H1 (cell line): ENCODE measurements at regions not wholly inside any gene's neighbourhood (a gene's known extent, or its start where the extent isn't known, plus 50 kb on each side); places are given as distances from the start of the nearest gene placed in this dataset.

ENCODE experiments used
- CTCF ChIA-PET: fragments of 300-600 bp; sonication (Branson Sonifier 250); formaldehyde crosslinking; loops from one replicate; lab custom pipeline; 2021; ENCODE audit not compliant: partially characterized antibody; lab: Charles Lee
- POLR2A ChIA-PET: fragments of 300-600 bp; sonication (Branson Sonifier 250); formaldehyde crosslinking; loops from one replicate; lab custom pipeline; 2021; ENCODE audit warnings: inconsistent platforms; ENCODE audit not compliant: partially characterized antibody; lab: Charles Lee
- DNase-seq, 2 experiments: peaks; one replicate each; pipeline versions ENCODE4 v3.0.0 to v3.0.0-alpha.2; 2010 to 2022; ENCODE audit warnings: low spot score in 2 of 2, low read depth in 1 of 2, mixed read lengths in 1 of 2
- FAIRE-seq: peaks from 2 replicates; lab custom pipeline; 2011; peaks lifted over from hg19 to GRCh38; lab: Jason Lieb, UNC
- H2AFZ ChIP-seq: 2 replicates; pipeline ENCODE4 v1.8.1; 2012; ENCODE audit warnings: low read length, inconsistent platforms
- H2AK5ac ChIP-seq: 2 replicates; pipeline ENCODE4 v1.6.1; 2013; ENCODE audit warnings: low read depth, low read length
- H2BK120ac ChIP-seq: replicated peaks from 2 replicates; pipeline ENCODE3; 2013; ENCODE audit warnings: low read depth, low read length, inconsistent platforms
- H2BK12ac ChIP-seq: 2 replicates; pipeline ENCODE4 v1.6.1; 2013; ENCODE audit warnings: low read depth, low read length
- H2BK15ac ChIP-seq: 2 replicates; pipeline ENCODE4 v1.6.1; 2013; ENCODE audit warnings: low read length
- H2BK20ac ChIP-seq: 2 replicates; pipeline ENCODE4 v1.6.1; 2013; ENCODE audit warnings: low read length
- H2BK5ac ChIP-seq: 2 replicates; pipeline ENCODE4 v1.6.1; 2013; ENCODE audit warnings: low read depth, low read length
- H3K14ac ChIP-seq: 2 replicates; pipeline ENCODE4 v1.6.1; 2013; ENCODE audit warnings: inconsistent platforms; ENCODE audit not compliant: insufficient read length
- H3K18ac ChIP-seq: 2 replicates; pipeline ENCODE4 v1.6.1; 2013; ENCODE audit warnings: low read length; ENCODE audit errors: extremely low read depth
- H3K23ac ChIP-seq: 2 replicates; pipeline ENCODE4 v1.6.1; 2013; ENCODE audit warnings: inconsistent platforms; ENCODE audit not compliant: insufficient read length
- H3K23me2 ChIP-seq: 2 replicates; pipeline ENCODE4 v1.6.1; 2013; ENCODE audit warnings: low read depth, low read length
- H3K27ac ChIP-seq: 2 replicates; pipeline ENCODE4 v1.6.1; 2011; ENCODE audit warnings: low read depth, low read length, inconsistent platforms
- H3K27me3 ChIP-seq, 4 experiments: replicated peaks in 1 of 4; 1 replicate in 1 of 4; 2 replicates in 3 of 4; pipeline versions ENCODE4 v1.6.1 to v1.8.1; 2011 to 2013; ENCODE audit warnings: low read length in 3 of 4, mild to moderate bottlenecking in 3 of 4, inconsistent platforms in 2 of 4, mixed read lengths in 2 of 4, moderate library complexity in 1 of 4; ENCODE audit not compliant: control insufficient read depth in 3 of 4, insufficient read depth in 3 of 4; ENCODE audit errors: extremely low read depth in 1 of 4
- H3K36me3 ChIP-seq, 4 experiments: 2 replicates each; pipeline versions ENCODE4 v1.6.1 to v1.8.1; 2011 to 2013; ENCODE audit warnings: mild to moderate bottlenecking in 4 of 4, low read length in 3 of 4, moderate library complexity in 2 of 4, control low read depth in 1 of 4, inconsistent platforms in 1 of 4; ENCODE audit not compliant: insufficient read depth in 4 of 4, control insufficient read depth in 2 of 4
- H3K4ac ChIP-seq: replicated peaks from 2 replicates; pipeline ENCODE3; 2013; ENCODE audit warnings: low read length, low read depth, mixed read lengths, inconsistent platforms; ENCODE audit not compliant: insufficient read length
- H3K4me1 ChIP-seq, 4 experiments: replicated peaks in 1 of 4; 1 replicate in 1 of 4; 2 replicates in 3 of 4; pipeline versions ENCODE4 v1.6.1 to v1.8.1; 2011 to 2013; ENCODE audit warnings: low read length in 3 of 4, inconsistent platforms in 2 of 4, mixed read lengths in 1 of 4; ENCODE audit not compliant: insufficient read depth in 4 of 4, control insufficient read depth in 3 of 4
- H3K4me2 ChIP-seq, 2 experiments: 2 replicates each; pipeline versions ENCODE4 v1.6.1 to v1.8.1; 2011 to 2013; ENCODE audit warnings: low read depth in 2 of 2, low read length in 2 of 2, control low read depth in 1 of 2, inconsistent platforms in 1 of 2, mild to moderate bottlenecking in 1 of 2; ENCODE audit not compliant: insufficient read depth in 1 of 2
- H3K4me3 ChIP-seq, 4 experiments: fragments of 200-600, 300-600 bp in 1 of 4; sonication (generic), shearing (Covaris generic), sonication (Bioruptor Twin) in 1 of 4; 2 replicates each; pipeline versions ENCODE4 v1.5.1 to v1.8.1; 2011 to 2016; ENCODE audit warnings: low read length in 4 of 4, low read depth in 3 of 4, control low read depth in 2 of 4, inconsistent platforms in 2 of 4, mild to moderate bottlenecking in 2 of 4, mixed read lengths in 1 of 4, moderate library complexity in 1 of 4; ENCODE audit not compliant: insufficient read depth in 2 of 4; ENCODE audit errors: extremely low read depth in 1 of 4
- H3K56ac ChIP-seq: replicated peaks from 2 replicates; pipeline ENCODE3; 2013; ENCODE audit warnings: low read depth, mild to moderate bottlenecking, mixed read lengths, low read length, inconsistent platforms; ENCODE audit not compliant: insufficient read length
- H3K79me1 ChIP-seq: 2 replicates; pipeline ENCODE4 v1.6.1; 2013; ENCODE audit warnings: low read depth, low read length, control low read depth
- H3K79me2 ChIP-seq, 2 experiments: 2 replicates each; pipeline versions ENCODE4 v1.6.1 to v1.8.1; 2012 to 2013; ENCODE audit warnings: low read length in 2 of 2, mild to moderate bottlenecking in 2 of 2, inconsistent platforms in 1 of 2; ENCODE audit not compliant: insufficient read depth in 2 of 2, control insufficient read depth in 1 of 2
- H3K9ac ChIP-seq, 4 experiments: replicated peaks in 1 of 4; 1 replicate in 1 of 4; 2 replicates in 3 of 4; pipeline versions ENCODE4 v1.6.1 to v1.8.1; 2011 to 2013; ENCODE audit warnings: low read depth in 3 of 4, low read length in 3 of 4, control low read depth in 2 of 4, mild to moderate bottlenecking in 2 of 4, moderate library complexity in 2 of 4, inconsistent platforms in 1 of 4; ENCODE audit errors: extremely low read depth in 1 of 4
- H3K9me3 ChIP-seq, 2 experiments: 2 replicates each; pipeline versions ENCODE4 v1.6.1 to v1.8.1; 2012 to 2013; ENCODE audit warnings: mild to moderate bottlenecking in 2 of 2, moderate library complexity in 2 of 2, control low read depth in 1 of 2, inconsistent platforms in 1 of 2, low read depth in 1 of 2, low read length in 1 of 2, mixed read lengths in 1 of 2; ENCODE audit not compliant: insufficient read depth in 2 of 2
- H4K20me1 ChIP-seq, 2 experiments: replicated peaks in 1 of 2; 2 replicates each; pipeline versions ENCODE3 to v1.8.1; 2011 to 2013; ENCODE audit warnings: inconsistent platforms in 2 of 2, low read length in 2 of 2, mild to moderate bottlenecking in 1 of 2; ENCODE audit not compliant: insufficient read depth in 2 of 2, control insufficient read depth in 1 of 2
- H4K5ac ChIP-seq: 2 replicates; pipeline ENCODE4 v1.6.1; 2013; ENCODE audit warnings: low read length, low read depth, mixed read lengths, inconsistent platforms; ENCODE audit not compliant: insufficient read length
- H4K8ac ChIP-seq: 2 replicates; pipeline ENCODE4 v1.8.0; 2013; ENCODE audit warnings: mild to moderate bottlenecking, moderate library complexity, low read length, inconsistent platforms; ENCODE audit not compliant: insufficient read depth; ENCODE audit errors: extremely low read depth
- H4K91ac ChIP-seq: replicated peaks from 2 replicates; pipeline ENCODE3; 2013; ENCODE audit warnings: low read length, mixed read lengths, inconsistent platforms; ENCODE audit not compliant: insufficient read length
- ATF2 ChIP-seq: IDR thresholded peaks from 2 replicates; pipeline ENCODE4 v1.6.1; 2012; ENCODE audit warnings: low read length, inconsistent platforms
- CEBPB ChIP-seq: IDR thresholded peaks from 2 replicates; pipeline ENCODE4 v1.6.1; 2012; ENCODE audit warnings: low read depth, low read length
- CREB1 ChIP-seq: IDR thresholded peaks from 2 replicates; pipeline ENCODE4 v1.6.1; 2012; ENCODE audit warnings: inconsistent platforms
- JUND ChIP-seq: IDR thresholded peaks from 2 replicates; pipeline ENCODE4 v1.6.1; 2011; ENCODE audit warnings: mild to moderate bottlenecking, improper control_type of control experiment, low read length
- KDM5A ChIP-seq: fragments of 200-600 bp; IDR thresholded peaks from 2 replicates; pipeline ENCODE4 v1.7.1; 2012; ENCODE audit warnings: mild to moderate bottlenecking, low read length, inconsistent platforms, mixed read lengths
- MAFK ChIP-seq: IDR thresholded peaks from 2 replicates; pipeline ENCODE4 v1.6.1; 2012; ENCODE audit warnings: low read depth, mild to moderate bottlenecking, improper control_type of control experiment, low read length
- RFX5 ChIP-seq: IDR thresholded peaks from 2 replicates; pipeline ENCODE4 v1.6.1; 2011; ENCODE audit warnings: low read depth, low read length, improper control_type of control experiment, borderline replicate concordance
- SIX5 ChIP-seq: IDR thresholded peaks from 2 replicates; pipeline ENCODE4 v1.6.1; 2011; ENCODE audit warnings: mild to moderate bottlenecking, low read depth, low read length
- SP2 ChIP-seq: IDR thresholded peaks from 2 replicates; pipeline ENCODE4 v1.6.1; 2012; ENCODE audit warnings: mild to moderate bottlenecking, low read length, inconsistent platforms
- TCF12 ChIP-seq: IDR thresholded peaks from 2 replicates; pipeline ENCODE4 v1.6.1; 2011; ENCODE audit warnings: low read depth, mild to moderate bottlenecking, low read length
- TF ChIP-seq, protein P1 (sequence below), 3 experiments: IDR thresholded peaks; 1 replicate in 2 of 3; 2 replicates in 1 of 3; pipeline versions ENCODE4 v1.5.1 to v1.6.1; 2011; ENCODE audit warnings: low read length in 3 of 3, mild to moderate bottlenecking in 3 of 3, inconsistent platforms in 2 of 3, low read depth in 1 of 3, moderate library complexity in 1 of 3; ENCODE audit not compliant: insufficient read depth in 1 of 3; ENCODE audit errors: control extremely low read depth in 1 of 3
- TF ChIP-seq, protein P2 (sequence below): IDR thresholded peaks from 2 replicates; pipeline ENCODE4 v1.6.1; 2012; ENCODE audit warnings: inconsistent platforms

- no peak overlapping the region for H4K91ac ChIP-seq
- H3K9me3 ChIP-seq = 0 out of 4 replicates have a peak, but pooled peaks cover 0 to 2% of the 10 kb centered on the region in 2 experiments
- no peak overlapping the region for H2AFZ ChIP-seq
- H3K27ac ChIP-seq = no peak overlapping the region
- no peak overlapping the region for H3K9ac ChIP-seq
- no peak for FAIRE-seq
- no peak overlapping the region for H3K56ac ChIP-seq
- H3K4ac ChIP-seq = no peak overlapping the region
- H3K18ac ChIP-seq = no peak overlapping the region
- no peak overlapping the region for H3K4me3 ChIP-seq
- no peaks in the 10 kb centered on the region for H3K79me2 ChIP-seq
- 0 out of 7 replicates have a peak, but pooled peaks cover 0 to 3% (median 0%) of the 10 kb centered on the region in 4 experiments for H3K27me3 ChIP-seq
- H3K79me1 ChIP-seq = no peaks in the 10 kb centered on the region
- H3K23ac ChIP-seq = no peak overlapping the region
- H4K8ac ChIP-seq = no peak overlapping the region
- H3K14ac ChIP-seq = no peak overlapping the region
- no peaks in the 10 kb centered on the region for H3K23me2 ChIP-seq
- no peak overlapping the region for H2AK5ac ChIP-seq
- no peaks in the 10 kb centered on the region for H4K20me1 ChIP-seq
- no peak overlapping the region for H2BK15ac ChIP-seq
- no peak overlapping the region for H2BK120ac ChIP-seq
- POLR2A ChIA-PET = no interaction called here
- no peak overlapping the region for H2BK5ac ChIP-seq
- no peak overlapping the region for H3K4me2 ChIP-seq
- no peak overlapping the region for H4K5ac ChIP-seq
- DNase-seq = no peak
- no peak overlapping the region for H2BK20ac ChIP-seq
- no peaks in the 10 kb centered on the region for H3K4me1 ChIP-seq
- H2BK12ac ChIP-seq = no peak overlapping the region
- CTCF ChIA-PET = interaction anchor here (0.9 to 1.0 kb wide), 2 partner anchors 28 to 145 kb away, joined by 3 read pairs; no protein-coding TSS in a partner anchor
- no peaks in the 10 kb centered on the region for H3K36me3 ChIP-seq
- TF ChIP-seq KDM5A (no peak), SIX5 (no peak), CEBPB (no peak), SP2 (no peak), CREB1 (no peak), TCF12 (no peak), MAFK (no peak), ATF2 (no peak), JUND (no peak), RFX5 (no peak)
- TF ChIP-seq, protein P1, sequence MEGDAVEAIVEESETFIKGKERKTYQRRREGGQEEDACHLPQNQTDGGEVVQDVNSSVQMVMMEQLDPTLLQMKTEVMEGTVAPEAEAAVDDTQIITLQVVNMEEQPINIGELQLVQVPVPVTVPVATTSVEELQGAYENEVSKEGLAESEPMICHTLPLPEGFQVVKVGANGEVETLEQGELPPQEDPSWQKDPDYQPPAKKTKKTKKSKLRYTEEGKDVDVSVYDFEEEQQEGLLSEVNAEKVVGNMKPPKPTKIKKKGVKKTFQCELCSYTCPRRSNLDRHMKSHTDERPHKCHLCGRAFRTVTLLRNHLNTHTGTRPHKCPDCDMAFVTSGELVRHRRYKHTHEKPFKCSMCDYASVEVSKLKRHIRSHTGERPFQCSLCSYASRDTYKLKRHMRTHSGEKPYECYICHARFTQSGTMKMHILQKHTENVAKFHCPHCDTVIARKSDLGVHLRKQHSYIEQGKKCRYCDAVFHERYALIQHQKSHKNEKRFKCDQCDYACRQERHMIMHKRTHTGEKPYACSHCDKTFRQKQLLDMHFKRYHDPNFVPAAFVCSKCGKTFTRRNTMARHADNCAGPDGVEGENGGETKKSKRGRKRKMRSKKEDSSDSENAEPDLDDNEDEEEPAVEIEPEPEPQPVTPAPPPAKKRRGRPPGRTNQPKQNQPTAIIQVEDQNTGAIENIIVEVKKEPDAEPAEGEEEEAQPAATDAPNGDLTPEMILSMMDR (IDR thresholded peaks at IDR 0.05; ENCODE audit: control extremely low read depth in 1 of 3, insufficient read depth in 1 of 3, low read depth in 1 of 3, low read length in 3 of 3) = no peak
- TF ChIP-seq, protein P2, sequence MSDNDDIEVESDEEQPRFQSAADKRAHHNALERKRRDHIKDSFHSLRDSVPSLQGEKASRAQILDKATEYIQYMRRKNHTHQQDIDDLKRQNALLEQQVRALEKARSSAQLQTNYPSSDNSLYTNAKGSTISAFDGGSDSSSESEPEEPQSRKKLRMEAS = no peak
Observed at GRCh38 chr17:33463887-33464286, 170.8 kb upstream of the ASIC2 start.
